ENCODE measurements at regions not wholly inside any gene's neighbourhood (a gene's known extent, or its start where the extent isn't known, plus 50 kb on each side); places are given as distances from the start of the nearest gene placed in this dataset.

- no peak for TF ChIP-seq CTCF (IDR thresholded peaks at IDR 0.05)
- TF ChIP-seq POLR2A (IDR thresholded peaks at IDR 0.05), result no peak
Observed at GRCh38 chr10:23872290-23872689, 336.6 kb upstream of the KIAA1217 start.
